Lower leg skin (tissue), 3 donors: ENCODE measurements at regions not wholly inside any gene's neighbourhood (a gene's known extent, or its start where the extent isn't known, plus 50 kb on each side); places are given as distances from the start of the nearest gene placed in this dataset.

Source experiments
- CTCF ChIP-seq, 3 donors: fragments of 450-650 bp; IDR thresholded peaks; one replicate each; pipeline ENCODE4 v1.5.1; 2016; ENCODE audit warnings: antibody characterized with exemption in 3 of 3, mild to moderate bottlenecking in 3 of 3, moderate library complexity in 2 of 3
- POLR2A ChIP-seq, 2 donors: fragments of 450-650 bp; IDR thresholded peaks; one replicate each; pipeline ENCODE4 v1.6.1; 2016 to 2017; ENCODE audit warnings: antibody characterized with exemption in 2 of 2, mild to moderate bottlenecking in 1 of 2, moderate library complexity in 1 of 2

- TF ChIP-seq CTCF (IDR thresholded peaks at IDR 0.05), result no peak
- no peak for TF ChIP-seq POLR2A (IDR thresholded peaks at IDR 0.05)
These were observed 200.2 kb upstream of the MYL2 start for GRCh38 chr12:111120578-111120977.
